CD4-positive, CD25-positive, alpha-beta regulatory T cell (primary cell): ENCODE measurements at regions not wholly inside any gene's neighbourhood (a gene's known extent, or its start where the extent isn't known, plus 50 kb on each side); places are given as distances from the start of the nearest gene placed in this dataset.

Experiments
- ATAC-seq, 2 donors: fragments of 150-1000 bp; cut with Tn5 transposase; one replicate each; pipeline ENCODE4 v1.10.0; 2021; ENCODE audit warnings: low read depth in 2 of 2, moderate number of reproducible peaks in 2 of 2, moderate library complexity in 1 of 2
- DNase-seq, 3 donors: peaks; one replicate each; pipeline versions ENCODE4 v3.0.0 to v3.0.0-alpha.2; 2012 to 2022; ENCODE audit warnings: mixed read lengths in 1 of 3
- H3K27ac ChIP-seq: one replicate; pipeline ENCODE4 v1.7.0; 2013; ENCODE audit warnings: mild to moderate bottlenecking, low read length; ENCODE audit not compliant: insufficient read depth, poor library complexity, severe bottlenecking
- H3K27me3 ChIP-seq: one replicate; pipeline ENCODE4 v1.7.0; 2013; ENCODE audit warnings: low read length; ENCODE audit not compliant: control insufficient read depth, insufficient read depth
- H3K36me3 ChIP-seq: one replicate; pipeline ENCODE4 v1.7.0; 2013; ENCODE audit warnings: mild to moderate bottlenecking, low read length, moderate library complexity; ENCODE audit not compliant: control insufficient read depth, insufficient read depth
- H3K4me1 ChIP-seq: 2 replicates; pipeline ENCODE4 v1.7.0; 2013; ENCODE audit warnings: mild to moderate bottlenecking, low read length; ENCODE audit not compliant: insufficient read depth, control insufficient read depth, poor library complexity, severe bottlenecking
- H3K4me3 ChIP-seq: one replicate; pipeline ENCODE4 v1.7.0; 2013; ENCODE audit warnings: low read depth, mild to moderate bottlenecking, low read length, moderate library complexity
- H3K9me3 ChIP-seq, 2 experiments: 1 replicate in 1 of 2; 2 replicates in 1 of 2; pipeline ENCODE4 v1.7.0; 2013; ENCODE audit warnings: low read length in 2 of 2, mild to moderate bottlenecking in 1 of 2, moderate library complexity in 1 of 2; ENCODE audit not compliant: control insufficient read depth in 2 of 2
- H3K27ac Mint-ChIP-seq, 3 donors: one replicate each; pipeline ENCODE4 v1.8.0; 2020 to 2022; ENCODE audit warnings: mild to moderate bottlenecking in 3 of 3, mixed read lengths in 3 of 3, moderate library complexity in 2 of 3
- H3K27me3 Mint-ChIP-seq: one replicate; pipeline ENCODE4 v1.8.0; 2022; ENCODE audit warnings: mild to moderate bottlenecking, mixed read lengths
- H3K36me3 Mint-ChIP-seq: one replicate; pipeline ENCODE4 v1.8.0; 2020; ENCODE audit warnings: mixed read lengths
- H3K4me1 Mint-ChIP-seq, 4 donors: one replicate each; pipeline ENCODE4 v1.8.0; 2020 to 2022; ENCODE audit warnings: mixed read lengths in 4 of 4, mild to moderate bottlenecking in 1 of 4
- H3K4me3 Mint-ChIP-seq, 4 donors: one replicate each; pipeline ENCODE4 v1.8.0; 2020 to 2022; ENCODE audit warnings: mild to moderate bottlenecking in 4 of 4, mixed read lengths in 4 of 4, moderate library complexity in 3 of 4
- H3K9me3 Mint-ChIP-seq, 7 donors: one replicate each; pipeline ENCODE4 v1.8.0; 2020 to 2022; ENCODE audit warnings: mixed read lengths in 7 of 7, mild to moderate bottlenecking in 3 of 7, moderate library complexity in 2 of 7

GRCh38 chr6:40247516-40248115 lies 313.4 kb upstream of the MOCS1 start:
- no peaks in the 10 kb centered on the region for H3K36me3 ChIP-seq
- DNase-seq (no peak), ATAC-seq (no peak)
- no peaks in the 10 kb centered on the region for H3K27me3 ChIP-seq
- Mint-ChIP-seq H3K4me1 (no peaks in the 10 kb centered on the region), H3K9me3 (peaks cover 0 to 6% (median 2%) of the 10 kb centered on the region in 7 donors), H3K27ac (no peak overlapping the region), H3K4me3 (no peak overlapping the region), H3K36me3 (no peaks in the 10 kb centered on the region), H3K27me3 (peaks cover 10% of the 10 kb centered on the region)
- no peaks in the 10 kb centered on the region for H3K9me3 ChIP-seq
- no peak overlapping the region for H3K27ac ChIP-seq
- no peak overlapping the region for H3K4me3 ChIP-seq
- no peaks in the 10 kb centered on the region for H3K4me1 ChIP-seq

- no peaks in the 10 kb centered on the region for H3K4me1 ChIP-seq
- H3K4me3 Mint-ChIP-seq, result no peak overlapping the region
- no peaks in the 10 kb centered on the region for H3K9me3 ChIP-seq
- H3K36me3 ChIP-seq, result no peaks in the 10 kb centered on the region
- H3K27ac ChIP-seq, result no peak overlapping the region
- H3K27me3 ChIP-seq, result no peaks in the 10 kb centered on the region
- DNase-seq, result no peak
- peaks cover 6% of the 10 kb centered on the region for H3K27me3 Mint-ChIP-seq
- ATAC-seq, result no peak
- H3K4me3 ChIP-seq, result no peak overlapping the region
- H3K27ac Mint-ChIP-seq, result no peak overlapping the region
- H3K36me3 Mint-ChIP-seq, result no peaks in the 10 kb centered on the region
- no peaks in the 10 kb centered on the region for H3K4me1 Mint-ChIP-seq
- peaks cover 0 to 9% (median 7%) of the 10 kb centered on the region in 7 donors for H3K9me3 Mint-ChIP-seq
Measured at GRCh38 chr6:40244699-40245098, 310.4 kb upstream of the MOCS1 start.

- no peaks in the 10 kb centered on the region for H3K4me1 ChIP-seq
- ATAC-seq, result no peak
- H3K4me3 ChIP-seq, result no peak overlapping the region
- Mint-ChIP-seq H3K36me3 (no peaks in the 10 kb centered on the region), H3K4me1 (no peaks in the 10 kb centered on the region), H3K9me3 (peaks cover 0 to 7% (median 3%) of the 10 kb centered on the region in 7 donors), H3K4me3 (no peak overlapping the region), H3K27me3 (no peaks in the 10 kb centered on the region), H3K27ac (no peak overlapping the region)
- no peak overlapping the region for H3K27ac ChIP-seq
- no peak for DNase-seq
- no peaks in the 10 kb centered on the region for H3K27me3 ChIP-seq
- peaks cover 0 to 3% of the 10 kb centered on the region in 2 experiments for H3K9me3 ChIP-seq
- H3K36me3 ChIP-seq, result no peaks in the 10 kb centered on the region
Measured at GRCh38 chr6:40232698-40233097, 298.4 kb upstream of the MOCS1 start.

DNA sequence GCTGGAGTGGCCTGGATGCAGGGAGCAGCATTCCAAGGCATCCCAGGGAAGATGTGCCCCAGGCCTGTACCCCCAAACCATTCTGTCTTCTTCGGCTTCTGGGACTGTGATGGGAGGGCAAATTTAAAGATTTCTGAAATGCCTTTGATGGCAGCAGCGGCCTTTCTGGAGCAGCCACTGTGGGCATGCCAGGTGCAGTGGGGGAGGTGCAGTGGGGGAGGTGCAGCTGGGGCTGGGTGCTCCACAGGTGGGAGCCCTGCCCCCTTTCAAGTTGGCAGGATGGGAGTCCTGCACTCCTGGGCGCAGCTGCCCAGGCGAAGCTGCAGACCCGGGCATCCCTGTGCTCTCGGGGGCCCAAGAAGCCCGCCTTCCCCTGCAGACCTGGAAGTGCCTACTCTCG lies 293.5 kb upstream of the MOCS1 start:
- no peaks in the 10 kb centered on the region for H3K4me1 Mint-ChIP-seq
- H3K4me1 ChIP-seq, result no peaks in the 10 kb centered on the region
- H3K27me3 Mint-ChIP-seq, result no peaks in the 10 kb centered on the region
- H3K4me3 ChIP-seq, result no peak overlapping the region
- no peaks in the 10 kb centered on the region for H3K27me3 ChIP-seq
- no peak overlapping the region for H3K4me3 Mint-ChIP-seq
- no peak for ATAC-seq
- no peak overlapping the region for H3K27ac ChIP-seq
- no peaks in the 10 kb centered on the region for H3K36me3 ChIP-seq
- DNase-seq, result no peak
- no peak overlapping the region for H3K27ac Mint-ChIP-seq
- H3K9me3 ChIP-seq, result no peaks in the 10 kb centered on the region
- H3K9me3 Mint-ChIP-seq, result peaks cover 0 to 4% (median 0%) of the 10 kb centered on the region in 7 donors
- H3K36me3 Mint-ChIP-seq, result no peaks in the 10 kb centered on the region

DNA sequence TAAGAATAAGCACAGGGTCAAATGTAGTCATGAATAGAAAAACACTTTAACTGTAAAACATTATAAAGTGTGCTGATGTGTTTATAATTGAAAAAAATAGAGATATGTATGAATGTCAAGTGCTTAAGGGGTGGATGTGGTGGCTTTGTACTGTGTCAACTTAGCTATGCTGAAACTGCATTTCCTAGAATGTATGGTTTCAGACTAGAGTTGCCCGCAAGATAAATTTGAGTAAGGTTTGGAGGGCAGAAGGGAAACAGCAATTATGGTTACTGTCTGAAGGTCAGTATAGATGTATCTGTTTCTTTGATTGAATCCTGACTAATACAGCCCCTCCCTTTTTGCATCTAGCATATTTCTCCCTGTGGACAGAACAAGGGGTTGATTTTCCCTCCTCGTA lies 288.1 kb upstream of the MOCS1 start:
- H3K4me1 ChIP-seq, result no peaks in the 10 kb centered on the region
- H3K9me3 ChIP-seq, result no peaks in the 10 kb centered on the region
- ATAC-seq (no peak), DNase-seq (no peak)
- Mint-ChIP-seq H3K27me3 (no peaks in the 10 kb centered on the region), H3K27ac (no peak overlapping the region), H3K4me3 (no peak overlapping the region), H3K9me3 (peaks cover 0 to 7% (median 1%) of the 10 kb centered on the region in 7 donors), H3K36me3 (no peaks in the 10 kb centered on the region), H3K4me1 (no peaks in the 10 kb centered on the region)
- no peaks in the 10 kb centered on the region for H3K36me3 ChIP-seq
- no peaks in the 10 kb centered on the region for H3K27me3 ChIP-seq
- no peak overlapping the region for H3K4me3 ChIP-seq
- no peak overlapping the region for H3K27ac ChIP-seq

GRCh38 chr6:40219799-40220198 lies 285.5 kb upstream of the MOCS1 start:
- H3K4me3 Mint-ChIP-seq, result no peak overlapping the region
- Histone ChIP-seq H3K27ac (no peak overlapping the region), H3K9me3 (no peaks in the 10 kb centered on the region), H3K4me1 (no peaks in the 10 kb centered on the region), H3K4me3 (no peak overlapping the region), H3K27me3 (no peaks in the 10 kb centered on the region), H3K36me3 (no peaks in the 10 kb centered on the region)
- ATAC-seq, result no peak
- H3K4me1 Mint-ChIP-seq, result no peaks in the 10 kb centered on the region
- no peaks in the 10 kb centered on the region for H3K27me3 Mint-ChIP-seq
- H3K9me3 Mint-ChIP-seq, result peaks cover 0 to 7% (median 0%) of the 10 kb centered on the region in 7 donors
- no peak for DNase-seq
- no peaks in the 10 kb centered on the region for H3K36me3 Mint-ChIP-seq
- H3K27ac Mint-ChIP-seq, result no peak overlapping the region

GRCh38 chr6:40210628-40211056 lies 276.4 kb upstream of the MOCS1 start:
- peaks cover 0 to 12% (median 1%) of the 10 kb centered on the region in 7 donors for H3K9me3 Mint-ChIP-seq
- H3K27ac ChIP-seq, result no peak overlapping the region
- ATAC-seq (no peak), DNase-seq (no peak)
- no peak overlapping the region for H3K4me3 ChIP-seq
- no peaks in the 10 kb centered on the region for H3K27me3 Mint-ChIP-seq
- H3K4me1 ChIP-seq, result no peaks in the 10 kb centered on the region
- no peaks in the 10 kb centered on the region for H3K36me3 ChIP-seq
- H3K36me3 Mint-ChIP-seq, result no peaks in the 10 kb centered on the region
- peaks cover 0 to 6% of the 10 kb centered on the region in 2 experiments for H3K9me3 ChIP-seq
- no peak overlapping the region for H3K4me3 Mint-ChIP-seq
- H3K4me1 Mint-ChIP-seq, result no peaks in the 10 kb centered on the region
- no peaks in the 10 kb centered on the region for H3K27me3 ChIP-seq
- no peak overlapping the region for H3K27ac Mint-ChIP-seq

DNA sequence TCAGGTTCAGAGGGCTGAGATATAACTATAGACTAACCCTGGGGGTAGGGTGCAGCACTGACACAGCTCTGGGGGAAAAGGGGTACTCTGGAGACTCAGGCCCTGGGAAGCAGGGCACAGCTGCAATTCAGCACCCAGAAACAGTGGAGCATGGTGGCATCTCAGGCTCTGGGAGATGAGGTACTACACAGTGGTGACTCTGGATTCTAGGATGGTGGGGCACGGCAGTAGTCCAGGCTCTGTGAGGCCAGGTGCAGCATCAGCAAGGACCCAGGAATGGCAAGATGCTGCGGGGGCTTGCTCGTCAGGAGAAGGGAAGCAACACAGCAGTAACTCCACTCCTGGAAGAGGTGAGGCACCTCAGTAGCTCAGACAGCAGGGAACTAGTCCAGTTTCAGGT lies 271.5 kb upstream of the MOCS1 start:
- peaks cover 6 to 22% of the 10 kb centered on the region in 2 experiments for H3K9me3 ChIP-seq
- no peaks in the 10 kb centered on the region for H3K27me3 Mint-ChIP-seq
- peaks cover 0 to 27% (median 12%) of the 10 kb centered on the region in 7 donors for H3K9me3 Mint-ChIP-seq
- H3K4me3 Mint-ChIP-seq, result no peak overlapping the region
- no peaks in the 10 kb centered on the region for H3K36me3 Mint-ChIP-seq
- no peaks in the 10 kb centered on the region for H3K4me1 Mint-ChIP-seq
- no peaks in the 10 kb centered on the region for H3K36me3 ChIP-seq
- H3K27me3 ChIP-seq, result no peaks in the 10 kb centered on the region
- H3K27ac ChIP-seq, result no peak overlapping the region
- H3K4me3 ChIP-seq, result no peak overlapping the region
- H3K4me1 ChIP-seq, result no peaks in the 10 kb centered on the region
- H3K27ac Mint-ChIP-seq, result no peak overlapping the region
- ATAC-seq (no peak), DNase-seq (no peak)
